ENCODE measurements at regions not wholly inside any gene's neighbourhood (a gene's known extent, or its start where the extent isn't known, plus 50 kb on each side); places are given as distances from the start of the nearest gene placed in this dataset.

DNA sequence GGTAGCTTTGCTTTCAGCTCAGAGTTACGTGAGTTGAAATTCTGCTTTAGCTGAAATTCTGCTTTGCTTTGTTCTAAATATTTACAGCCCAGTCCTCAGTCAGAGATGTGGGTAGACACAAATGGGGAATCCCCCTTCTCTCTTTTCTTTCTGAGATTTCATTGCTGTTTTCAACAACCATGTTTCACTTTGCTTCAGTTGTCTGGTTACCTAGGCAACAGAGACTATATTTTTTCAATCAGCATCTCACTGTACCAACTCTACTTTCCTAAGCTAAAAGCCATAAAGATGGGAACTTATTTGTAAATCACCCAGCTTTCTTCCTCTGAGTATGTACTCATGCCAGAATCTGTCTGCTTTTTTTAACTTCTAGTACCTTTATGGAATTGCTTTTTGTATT, 509.0 kb downstream of the OLFM4 start:
- H3K27ac Mint-ChIP-seq = no peak overlapping the region
- no peak for DNase-seq
- Histone ChIP-seq H3K27me3 (ENCODE audit: control insufficient read depth in 2 of 2, insufficient read depth in 2 of 2, low read length in 2 of 2) (no peaks in the 10 kb centered on the region), H3K9me3 (replicated peaks in 1 of 2; ENCODE audit: control insufficient read depth in 1 of 2, insufficient read depth in 1 of 2, low read length in 2 of 2) (peaks cover 1 to 8% of the 10 kb centered on the region in 2 donors), H4K20me1 (ENCODE audit: insufficient read depth, low read length) (no peaks in the 10 kb centered on the region), H3K36me3 (replicated peaks in 1 of 2; ENCODE audit: control insufficient read depth in 1 of 2, insufficient read depth in 2 of 2, low read length in 2 of 2) (no peaks in the 10 kb centered on the region), H2AFZ (ENCODE audit: insufficient read depth, low read depth, low read length, poor library complexity, severe bottlenecking) (no peak overlapping the region), H3K4me2 (replicated peaks; ENCODE audit: extremely low read depth, low read length, poor library complexity, severe bottlenecking) (no peak overlapping the region), H3K9ac (ENCODE audit: insufficient read depth, low read length, poor library complexity, severe bottlenecking) (no peak overlapping the region), H3K4me3 (replicated peaks in 1 of 3; ENCODE audit: low read depth in 2 of 3, low read length in 3 of 3) (no peak overlapping the region), H3K79me2 (ENCODE audit: insufficient read depth, low read length) (no peaks in the 10 kb centered on the region), H3K4me1 (ENCODE audit: control insufficient read depth in 1 of 2, insufficient read depth in 2 of 2, low read length in 2 of 2) (no peaks in the 10 kb centered on the region), H3K27ac (ENCODE audit: low read depth in 1 of 2, low read length in 2 of 2) (no peak overlapping the region)
- no peak overlapping the region for H3K4me3 Mint-ChIP-seq
- no peaks in the 10 kb centered on the region for H3K36me3 Mint-ChIP-seq
- intact Hi-C loops (cut with micrococcal nuclease) = no loop called here
- H3K4me1 Mint-ChIP-seq = no peaks in the 10 kb centered on the region
- no CpG with 5 or more reads among the region's 1 CpG for WGBS (ENCODE audit: insufficient coverage)
- peaks cover under 1 to 7% (median 2%) of the 10 kb centered on the region in 7 donors for H3K9me3 Mint-ChIP-seq
- peaks cover 0 to 3% (median 2%) of the 10 kb centered on the region in 3 donors for H3K27me3 Mint-ChIP-seq (ENCODE audit: low read depth in 3 of 3)
- TF ChIP-seq, protein P1, sequence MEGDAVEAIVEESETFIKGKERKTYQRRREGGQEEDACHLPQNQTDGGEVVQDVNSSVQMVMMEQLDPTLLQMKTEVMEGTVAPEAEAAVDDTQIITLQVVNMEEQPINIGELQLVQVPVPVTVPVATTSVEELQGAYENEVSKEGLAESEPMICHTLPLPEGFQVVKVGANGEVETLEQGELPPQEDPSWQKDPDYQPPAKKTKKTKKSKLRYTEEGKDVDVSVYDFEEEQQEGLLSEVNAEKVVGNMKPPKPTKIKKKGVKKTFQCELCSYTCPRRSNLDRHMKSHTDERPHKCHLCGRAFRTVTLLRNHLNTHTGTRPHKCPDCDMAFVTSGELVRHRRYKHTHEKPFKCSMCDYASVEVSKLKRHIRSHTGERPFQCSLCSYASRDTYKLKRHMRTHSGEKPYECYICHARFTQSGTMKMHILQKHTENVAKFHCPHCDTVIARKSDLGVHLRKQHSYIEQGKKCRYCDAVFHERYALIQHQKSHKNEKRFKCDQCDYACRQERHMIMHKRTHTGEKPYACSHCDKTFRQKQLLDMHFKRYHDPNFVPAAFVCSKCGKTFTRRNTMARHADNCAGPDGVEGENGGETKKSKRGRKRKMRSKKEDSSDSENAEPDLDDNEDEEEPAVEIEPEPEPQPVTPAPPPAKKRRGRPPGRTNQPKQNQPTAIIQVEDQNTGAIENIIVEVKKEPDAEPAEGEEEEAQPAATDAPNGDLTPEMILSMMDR (IDR thresholded peaks at IDR 0.05) = no peak

DNA sequence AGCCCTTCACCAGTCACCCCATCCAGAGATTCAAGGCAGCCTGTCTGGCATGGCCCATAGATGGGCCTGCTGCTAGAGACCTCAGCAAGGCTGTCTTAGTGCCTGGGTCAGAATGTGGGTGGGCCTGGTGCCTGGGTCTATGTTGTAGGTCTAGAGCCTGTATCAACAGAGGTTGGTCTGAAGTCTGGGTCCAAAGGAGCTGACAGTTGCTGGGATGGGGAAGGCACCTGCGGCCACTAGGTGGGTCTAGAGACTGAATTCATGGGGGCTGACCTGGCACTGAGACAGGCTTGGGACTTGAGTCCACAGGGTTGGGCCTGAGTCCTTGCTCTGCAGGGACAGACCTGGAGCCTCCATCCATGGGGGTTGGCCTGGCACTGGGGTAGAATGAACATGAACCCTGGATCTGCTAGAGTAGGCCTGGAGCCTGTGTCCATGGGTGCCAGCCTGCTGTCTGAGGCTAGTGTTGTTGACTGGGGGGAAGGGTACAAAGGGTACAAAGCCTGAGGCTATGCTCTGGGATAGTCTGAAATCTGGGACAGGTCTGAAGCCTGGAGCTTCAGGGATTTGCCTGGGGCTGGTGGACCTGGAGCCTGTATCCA, 516.8 kb downstream of the OLFM4 start:
- Histone ChIP-seq H3K27ac (ENCODE audit: low read depth in 1 of 2, low read length in 2 of 2) (no peak overlapping the region), H3K36me3 (replicated peaks in 1 of 2; ENCODE audit: control insufficient read depth in 1 of 2, insufficient read depth in 2 of 2, low read length in 2 of 2) (no peaks in the 10 kb centered on the region), H4K20me1 (ENCODE audit: insufficient read depth, low read length) (no peaks in the 10 kb centered on the region), H3K79me2 (ENCODE audit: insufficient read depth, low read length) (no peaks in the 10 kb centered on the region), H3K27me3 (ENCODE audit: control insufficient read depth in 2 of 2, insufficient read depth in 2 of 2, low read length in 2 of 2) (no peaks in the 10 kb centered on the region), H3K4me1 (ENCODE audit: control insufficient read depth in 1 of 2, insufficient read depth in 2 of 2, low read length in 2 of 2) (no peaks in the 10 kb centered on the region), H3K4me2 (replicated peaks; ENCODE audit: extremely low read depth, low read length, poor library complexity, severe bottlenecking) (no peak overlapping the region), H3K9me3 (replicated peaks in 1 of 2; ENCODE audit: control insufficient read depth in 1 of 2, insufficient read depth in 1 of 2, low read length in 2 of 2) (peaks cover 0 to 12% of the 10 kb centered on the region in 2 donors), H3K9ac (ENCODE audit: insufficient read depth, low read length, poor library complexity, severe bottlenecking) (no peak overlapping the region), H3K4me3 (replicated peaks in 1 of 3; ENCODE audit: low read depth in 2 of 3, low read length in 3 of 3) (no peak overlapping the region), H2AFZ (ENCODE audit: insufficient read depth, low read depth, low read length, poor library complexity, severe bottlenecking) (no peak overlapping the region)
- intact Hi-C loops (cut with micrococcal nuclease) = no loop called here
- WGBS (ENCODE audit: insufficient coverage) = 82% methylated on average over 1 of the region's 1 CpG
- H3K27me3 Mint-ChIP-seq (ENCODE audit: low read depth in 3 of 3) = no peaks in the 10 kb centered on the region
- no peaks in the 10 kb centered on the region for H3K4me1 Mint-ChIP-seq
- H3K27ac Mint-ChIP-seq = peak overlapping the region in 1 of 7 donors; percentile 5
- TF ChIP-seq, protein P1 (IDR thresholded peaks at IDR 0.05) = no peak
- no peaks in the 10 kb centered on the region for H3K36me3 Mint-ChIP-seq
- no peak overlapping the region for H3K4me3 Mint-ChIP-seq
- H3K9me3 Mint-ChIP-seq = peaks cover under 1 to 6% (median 3%) of the 10 kb centered on the region in 7 donors
- no peak for DNase-seq
